ENCODE measurements at regions not wholly inside any gene's neighbourhood (a gene's known extent, or its start where the extent isn't known, plus 50 kb on each side); places are given as distances from the start of the nearest gene placed in this dataset.

- no peak for DNase-seq (ENCODE audit: low read depth)
- no peak for TF ChIP-seq CTCF (conservative IDR thresholded peaks at IDR 0.05; ENCODE audit: low read depth, low read length)
- H3K4me3 ChIP-seq (ENCODE audit: low read depth, low read length) = no peak overlapping the region
Measured at GRCh38 chr11:42013656-42014201, 554.3 kb upstream of the LRRC4C start.

- H3K4me3 ChIP-seq (ENCODE audit: low read depth, low read length) = no peak overlapping the region
- TF ChIP-seq CTCF (conservative IDR thresholded peaks at IDR 0.05; ENCODE audit: low read depth, low read length) = no peak
- DNase-seq (ENCODE audit: low read depth) = no peak
Measured at GRCh38 chr11:42021911-42022310, 562.5 kb upstream of the LRRC4C start.

GRCh38 chr11:42023267-42023666 lies 563.8 kb upstream of the LRRC4C start:
- H3K4me3 ChIP-seq (ENCODE audit: low read depth, low read length) = no peak overlapping the region
- DNase-seq (ENCODE audit: low read depth) = no peak
- TF ChIP-seq CTCF (conservative IDR thresholded peaks at IDR 0.05; ENCODE audit: low read depth, low read length) = no peak

GRCh38 chr11:42025121-42025803 lies 565.8 kb upstream of the LRRC4C start:
- DNase-seq (ENCODE audit: low read depth) = no peak
- no peak overlapping the region for H3K4me3 ChIP-seq (ENCODE audit: low read depth, low read length)
- no peak for TF ChIP-seq CTCF (conservative IDR thresholded peaks at IDR 0.05; ENCODE audit: low read depth, low read length)

GRCh38 chr11:42034826-42035225 lies 575.4 kb upstream of the LRRC4C start:
- no peak for DNase-seq (ENCODE audit: low read depth)
- no peak for TF ChIP-seq CTCF (conservative IDR thresholded peaks at IDR 0.05; ENCODE audit: low read depth, low read length)
- no peak overlapping the region for H3K4me3 ChIP-seq (ENCODE audit: low read depth, low read length)

GRCh38 chr11:42036201-42036600 lies 576.7 kb upstream of the LRRC4C start:
- no peak for TF ChIP-seq CTCF (conservative IDR thresholded peaks at IDR 0.05; ENCODE audit: low read depth, low read length)
- no peak for DNase-seq (ENCODE audit: low read depth)
- no peak overlapping the region for H3K4me3 ChIP-seq (ENCODE audit: low read depth, low read length)

- no peak for TF ChIP-seq CTCF (conservative IDR thresholded peaks at IDR 0.05; ENCODE audit: low read depth, low read length)
- H3K4me3 ChIP-seq (ENCODE audit: low read depth, low read length) = no peak overlapping the region
- DNase-seq (ENCODE audit: low read depth) = no peak
Measured at GRCh38 chr11:42043312-42043711, 583.9 kb upstream of the LRRC4C start.
